ENCODE measurements at regions not wholly inside any gene's neighbourhood (a gene's known extent, or its start where the extent isn't known, plus 50 kb on each side); places are given as distances from the start of the nearest gene placed in this dataset.

DNA sequence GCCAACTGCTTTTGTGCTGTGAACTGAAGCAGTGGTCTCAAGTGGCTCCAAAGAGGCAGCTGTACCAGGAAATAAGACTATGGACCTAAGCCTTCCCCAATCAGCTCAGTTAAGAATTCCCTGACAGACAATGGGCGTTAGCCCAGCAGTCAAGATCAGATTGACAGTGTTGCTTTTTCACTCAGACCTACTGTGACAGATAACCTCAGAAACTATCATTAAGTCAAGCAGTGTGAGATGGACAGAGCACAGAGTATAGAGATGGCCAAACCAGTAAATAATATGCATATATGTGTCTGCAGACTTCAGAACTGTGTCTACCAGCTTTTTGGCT, 215.3 kb downstream of the ZFP36L2 start:
- Histone ChIP-seq H2AFZ (no peak overlapping the region), H3K27me3 (no peaks in the 10 kb centered on the region), H3K4me2 (no peak overlapping the region), H3K9me2 (replicated peaks; ENCODE audit: insufficient read depth) (peaks cover 2% of the 10 kb centered on the region), H3K36me3 (replicated peaks; ENCODE audit: insufficient read depth, low read depth) (no peaks in the 10 kb centered on the region), H3K4me3 (no peak overlapping the region), H4K20me1 (ENCODE audit: insufficient read depth, poor library complexity, severe bottlenecking) (no peaks in the 10 kb centered on the region), H3K9me3 (ENCODE audit: low read depth) (no peaks in the 10 kb centered on the region), H3K27ac (peak overlapping the region; percentile 65), H3K79me2 (no peaks in the 10 kb centered on the region), H3K4me1 (ENCODE audit: insufficient read depth) (peaks cover 6% of the 10 kb centered on the region)
- 57% methylated on average over 1 of the region's 1 CpG for WGBS (ENCODE audit: low lambda C conversion rate, missing lambda C conversion rate)
- DNase-seq (ENCODE audit: low spot score): no peak
- TF ChIP-seq EZH2 (IDR thresholded peaks at IDR 0.05; ENCODE audit: borderline replicate concordance): no peak
- TF ChIP-seq EZH2phosphoT487 (IDR thresholded peaks at IDR 0.05; ENCODE audit: low read depth, severe bottlenecking, unreplicated experiment): no peak
- TF ChIP-seq CTCF (IDR thresholded peaks at IDR 0.05; ENCODE audit: poor library complexity): no peak

DNA sequence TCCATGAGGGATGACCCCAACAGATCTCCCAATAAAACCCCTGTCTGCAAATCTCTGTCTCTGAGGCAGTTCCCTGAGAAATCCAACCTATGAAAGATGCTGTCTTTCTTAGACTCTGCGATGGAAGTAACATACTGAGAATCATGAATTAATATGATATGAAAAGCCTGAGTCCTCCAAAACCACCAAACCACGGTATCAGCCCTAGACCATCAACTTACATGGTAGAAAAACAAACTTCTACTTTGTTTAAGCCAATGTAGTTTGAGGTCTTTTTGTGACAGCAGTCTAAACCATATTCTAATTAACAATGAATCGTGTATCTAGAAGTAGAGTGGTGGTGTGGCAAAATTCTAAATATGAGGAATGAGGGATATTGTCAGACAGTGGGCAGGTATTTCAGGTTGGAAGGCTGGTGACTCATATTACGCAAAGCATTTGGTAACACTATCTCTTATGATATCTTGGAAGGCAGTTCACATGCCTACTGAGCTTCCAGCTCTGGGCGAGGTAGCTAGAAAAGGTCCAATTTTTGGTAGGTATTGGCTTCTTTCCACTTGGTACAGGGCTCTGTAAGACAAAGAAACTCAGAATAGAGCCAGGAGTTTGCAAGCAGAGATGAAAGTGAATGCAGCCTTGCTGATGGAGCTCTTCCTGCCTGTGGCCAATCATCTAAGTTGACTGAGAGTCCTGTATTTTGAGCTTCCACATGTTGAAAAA, 215.8 kb downstream of the ZFP36L2 start:
- H2AFZ ChIP-seq: no peak overlapping the region
- no peaks in the 10 kb centered on the region for H3K79me2 ChIP-seq
- peak overlapping the region; percentile 65 for H3K27ac ChIP-seq
- H3K27me3 ChIP-seq: no peaks in the 10 kb centered on the region
- H3K36me3 ChIP-seq (replicated peaks; ENCODE audit: insufficient read depth, low read depth): no peaks in the 10 kb centered on the region
- peaks cover 10% of the 10 kb centered on the region for H3K4me1 ChIP-seq (ENCODE audit: insufficient read depth)
- 87% methylated on average over 5 of the region's 5 CpGs for WGBS (ENCODE audit: low lambda C conversion rate, missing lambda C conversion rate)
- no peaks in the 10 kb centered on the region for H4K20me1 ChIP-seq (ENCODE audit: insufficient read depth, poor library complexity, severe bottlenecking)
- H3K9me3 ChIP-seq (ENCODE audit: low read depth): no peaks in the 10 kb centered on the region
- no peak for DNase-seq (ENCODE audit: low spot score)
- no peak overlapping the region for H3K4me3 ChIP-seq
- H3K4me2 ChIP-seq: no peak overlapping the region
- peaks cover 2% of the 10 kb centered on the region for H3K9me2 ChIP-seq (replicated peaks; ENCODE audit: insufficient read depth)
- TF ChIP-seq EZH2phosphoT487 (IDR thresholded peaks at IDR 0.05; ENCODE audit: low read depth, severe bottlenecking, unreplicated experiment) (no peak), CTCF (IDR thresholded peaks at IDR 0.05; ENCODE audit: poor library complexity) (no peak), EZH2 (IDR thresholded peaks at IDR 0.05; ENCODE audit: borderline replicate concordance) (no peak)

DNA sequence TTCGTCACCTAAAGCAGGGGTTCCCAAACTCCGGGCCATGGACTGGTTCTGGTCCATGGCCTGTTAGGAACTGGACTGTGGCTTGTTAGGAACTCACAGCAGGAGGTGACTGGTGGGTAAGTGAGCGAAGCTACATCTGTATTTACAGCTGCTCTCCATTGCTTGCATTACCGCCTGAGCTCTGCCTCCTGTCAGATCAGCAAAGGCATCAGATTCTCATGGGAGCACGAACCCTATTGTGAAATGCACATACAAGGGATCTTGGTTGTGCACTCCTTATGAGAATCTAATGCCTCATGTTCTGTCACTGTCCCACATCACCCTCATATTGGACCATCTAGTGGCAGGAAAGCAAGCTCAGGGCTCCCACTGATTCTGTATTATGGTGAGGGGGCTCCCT, 217.0 kb downstream of the ZFP36L2 start:
- Histone ChIP-seq H3K4me3 (no peak overlapping the region), H3K27ac (no peak overlapping the region), H3K79me2 (no peaks in the 10 kb centered on the region), H3K4me1 (ENCODE audit: insufficient read depth) (peaks cover 17% of the 10 kb centered on the region), H3K36me3 (replicated peaks; ENCODE audit: insufficient read depth, low read depth) (no peaks in the 10 kb centered on the region), H4K20me1 (ENCODE audit: insufficient read depth, poor library complexity, severe bottlenecking) (no peaks in the 10 kb centered on the region), H2AFZ (no peak overlapping the region), H3K27me3 (no peaks in the 10 kb centered on the region), H3K9me2 (replicated peaks; ENCODE audit: insufficient read depth) (peaks cover 2% of the 10 kb centered on the region), H3K9me3 (ENCODE audit: low read depth) (no peaks in the 10 kb centered on the region), H3K4me2 (no peak overlapping the region)
- DNase-seq (ENCODE audit: low spot score): no peak
- TF ChIP-seq EZH2 (IDR thresholded peaks at IDR 0.05; ENCODE audit: borderline replicate concordance) (no peak), CTCF (IDR thresholded peaks at IDR 0.05; ENCODE audit: poor library complexity) (no peak), EZH2phosphoT487 (IDR thresholded peaks at IDR 0.05; ENCODE audit: low read depth, severe bottlenecking, unreplicated experiment) (no peak)
- WGBS (ENCODE audit: low lambda C conversion rate, missing lambda C conversion rate): 94% methylated on average over 5 of the region's 5 CpGs
